BLaER1 treated with 17β-estradiol and CSF1 and Interleukin-3, amounts not matched to agents 10 nM and 100 nM (cell line): ENCODE measurements at regions not wholly inside any gene's neighbourhood (a gene's known extent, or its start where the extent isn't known, plus 50 kb on each side); places are given as distances from the start of the nearest gene placed in this dataset.
A peak's percentile ranks its signal among the peaks of the same experiment; 100 is the strongest.

Experiments used
- H3K27ac ChIP-seq, 11 experiments: shearing (Covaris generic); formaldehyde crosslinking; 2 replicates each; pipeline ENCODE4 v1.8.1; 2022
- H3K27me3 ChIP-seq, 11 experiments: shearing (Covaris generic); formaldehyde crosslinking; 2 replicates each; pipeline ENCODE4 v1.8.1; 2022
- H3K36me3 ChIP-seq, 11 experiments: shearing (Covaris generic); formaldehyde crosslinking; 2 replicates each; pipeline ENCODE4 v1.8.1; 2022
- H3K4me1 ChIP-seq, 10 experiments: shearing (Covaris generic); formaldehyde crosslinking; 2 replicates each; pipeline ENCODE4 v1.8.1; 2022
- H3K4me2 ChIP-seq, 11 experiments: shearing (Covaris generic); formaldehyde crosslinking; 2 replicates each; pipeline ENCODE4 v1.8.1; 2022
- H3K4me3 ChIP-seq, 10 experiments: shearing (Covaris generic); formaldehyde crosslinking; 2 replicates each; pipeline ENCODE4 v1.8.1; 2022
- H3K9ac ChIP-seq, 11 experiments: shearing (Covaris generic); formaldehyde crosslinking; 2 replicates each; pipeline ENCODE4 v1.8.1; 2022
- H3K9me3 ChIP-seq, 11 experiments: shearing (Covaris generic); formaldehyde crosslinking; replicated peaks in 1 of 11; 2 replicates each; pipeline ENCODE4 v1.8.1; 2022
- H4K20me1 ChIP-seq, 11 experiments: shearing (Covaris generic); formaldehyde crosslinking; 2 replicates each; pipeline ENCODE4 v1.8.1; 2022
- Cebpa-rat ChIP-seq, 11 experiments: shearing (Covaris generic); IDR thresholded peaks; 2 replicates each; pipeline ENCODE4 v1.8.1; 2022

- no peaks in the 10 kb centered on the region for H3K36me3 ChIP-seq
- H4K20me1 ChIP-seq: no peaks in the 10 kb centered on the region; a peak in 1 of 22 replicates
- H3K4me3 ChIP-seq: no peak overlapping the region
- H3K4me2 ChIP-seq: no peak overlapping the region
- no peak for TF ChIP-seq Cebpa-rat (IDR thresholded peaks at IDR 0.05)
- H3K27me3 ChIP-seq: no peaks in the 10 kb centered on the region
- no peaks in the 10 kb centered on the region for H3K4me1 ChIP-seq
- no peak overlapping the region for H3K27ac ChIP-seq
- no peak overlapping the region for H3K9ac ChIP-seq
- peaks cover 0 to 9% (median 7%) of the 10 kb centered on the region in 11 experiments; a peak in 6 of 22 replicates for H3K9me3 ChIP-seq
Observed at GRCh38 chr4:175252642-175253041, 334.5 kb downstream of the ADAM29 start.

- Histone ChIP-seq H3K36me3 (no peaks in the 10 kb centered on the region), H4K20me1 (no peaks in the 10 kb centered on the region), H3K9ac (no peak overlapping the region), H3K4me1 (no peaks in the 10 kb centered on the region), H3K27me3 (no peaks in the 10 kb centered on the region), H3K4me2 (no peak overlapping the region), H3K27ac (no peak overlapping the region), H3K9me3 (peaks cover 0 to 9% (median 7%) of the 10 kb centered on the region in 11 experiments; a peak in 6 of 22 replicates), H3K4me3 (no peak overlapping the region)
- TF ChIP-seq Cebpa-rat (IDR thresholded peaks at IDR 0.05): no peak
Observed at GRCh38 chr4:175253184-175253902, 335.2 kb downstream of the ADAM29 start.

GRCh38 chr4:175263537-175263936 lies 345.4 kb downstream of the ADAM29 start:
- Histone ChIP-seq H3K4me3 (no peak overlapping the region), H3K9ac (no peak overlapping the region), H4K20me1 (no peaks in the 10 kb centered on the region), H3K4me2 (no peak overlapping the region), H3K9me3 (no peaks in the 10 kb centered on the region), H3K4me1 (no peaks in the 10 kb centered on the region), H3K27me3 (no peaks in the 10 kb centered on the region), H3K36me3 (no peaks in the 10 kb centered on the region), H3K27ac (no peak overlapping the region)
- TF ChIP-seq Cebpa-rat (IDR thresholded peaks at IDR 0.05): no peak

- H3K4me2 ChIP-seq: no peak overlapping the region
- H3K4me1 ChIP-seq: no peaks in the 10 kb centered on the region
- H4K20me1 ChIP-seq: no peaks in the 10 kb centered on the region
- H3K9me3 ChIP-seq: no peaks in the 10 kb centered on the region
- no peak overlapping the region for H3K9ac ChIP-seq
- no peak for TF ChIP-seq Cebpa-rat (IDR thresholded peaks at IDR 0.05)
- no peaks in the 10 kb centered on the region for H3K27me3 ChIP-seq
- H3K4me3 ChIP-seq: no peak overlapping the region
- H3K36me3 ChIP-seq: no peaks in the 10 kb centered on the region
- no peak overlapping the region for H3K27ac ChIP-seq
Observed at GRCh38 chr4:175271010-175271630, 353.0 kb downstream of the ADAM29 start.

DNA sequence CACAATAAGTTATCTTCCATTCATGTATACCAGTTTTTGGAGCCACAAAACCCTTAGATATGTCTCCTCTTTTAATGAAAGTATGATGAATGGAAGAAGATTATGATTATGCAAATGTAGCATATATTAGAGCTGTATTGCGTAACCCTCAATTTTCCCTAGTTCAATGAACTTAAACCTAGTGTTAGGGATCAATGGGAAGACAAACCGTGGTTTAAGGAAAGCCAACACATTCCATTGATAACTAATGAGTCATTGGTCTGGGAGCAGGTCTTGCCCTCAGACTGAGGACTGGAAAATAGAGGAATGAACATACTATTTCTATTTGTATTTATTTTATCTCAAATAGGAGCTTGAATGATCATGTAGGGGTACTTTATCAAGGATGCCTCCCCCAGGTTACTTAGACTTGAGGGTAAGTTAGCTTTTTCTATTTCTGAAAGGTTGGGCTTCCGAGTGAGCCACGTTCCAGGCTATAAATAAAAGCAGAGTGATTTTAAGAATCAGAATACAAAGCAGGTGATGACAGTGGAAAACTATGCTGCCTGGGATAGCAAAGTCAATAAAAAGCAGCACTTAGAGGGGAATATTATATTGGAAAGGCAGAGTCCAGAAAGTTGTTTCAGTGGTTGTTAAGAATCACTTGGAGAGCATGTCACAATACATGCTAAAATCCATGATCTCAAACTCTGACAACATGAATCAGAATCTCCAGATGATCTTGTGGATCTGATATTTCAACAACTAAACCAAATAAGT lies 356.0 kb downstream of the ADAM29 start:
- H3K36me3 ChIP-seq: no peaks in the 10 kb centered on the region
- no peak overlapping the region for H3K4me2 ChIP-seq
- H3K4me1 ChIP-seq: no peaks in the 10 kb centered on the region
- no peaks in the 10 kb centered on the region for H3K9me3 ChIP-seq
- no peak overlapping the region for H3K27ac ChIP-seq
- no peaks in the 10 kb centered on the region; a peak in 1 of 22 replicates for H4K20me1 ChIP-seq
- no peak overlapping the region for H3K9ac ChIP-seq
- H3K4me3 ChIP-seq: no peak overlapping the region
- TF ChIP-seq Cebpa-rat (IDR thresholded peaks at IDR 0.05): peak in 3 of 11 experiments; percentile 41 to 76 (median 59); a peak in 5 of 22 replicates
- no peaks in the 10 kb centered on the region for H3K27me3 ChIP-seq

DNA sequence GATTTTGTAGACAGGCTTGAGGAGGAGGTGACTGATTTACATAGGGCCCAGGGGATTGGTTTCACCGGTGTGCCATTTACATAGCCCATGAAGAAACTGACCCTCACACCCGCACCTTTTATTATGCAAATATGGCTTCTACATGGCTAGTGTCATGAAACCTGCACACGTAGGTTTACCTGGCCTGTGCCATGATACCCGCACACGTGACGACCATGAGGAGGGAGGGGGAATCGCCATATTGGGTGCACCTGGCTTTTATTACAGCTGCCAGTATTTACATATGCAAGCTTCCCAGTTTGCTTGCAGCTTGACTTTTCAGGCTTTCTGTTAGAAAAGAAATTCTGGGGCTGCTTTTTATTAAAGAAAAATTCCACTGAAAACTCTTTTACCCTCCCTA lies 359.7 kb downstream of the ADAM29 start:
- Histone ChIP-seq H3K27me3 (no peaks in the 10 kb centered on the region), H3K9ac (no peak overlapping the region), H4K20me1 (no peaks in the 10 kb centered on the region; a peak in 1 of 22 replicates), H3K36me3 (no peaks in the 10 kb centered on the region), H3K9me3 (no peaks in the 10 kb centered on the region), H3K4me1 (no peaks in the 10 kb centered on the region), H3K4me3 (no peak overlapping the region), H3K4me2 (no peak overlapping the region), H3K27ac (no peak overlapping the region)
- no peak for TF ChIP-seq Cebpa-rat (IDR thresholded peaks at IDR 0.05)

DNA sequence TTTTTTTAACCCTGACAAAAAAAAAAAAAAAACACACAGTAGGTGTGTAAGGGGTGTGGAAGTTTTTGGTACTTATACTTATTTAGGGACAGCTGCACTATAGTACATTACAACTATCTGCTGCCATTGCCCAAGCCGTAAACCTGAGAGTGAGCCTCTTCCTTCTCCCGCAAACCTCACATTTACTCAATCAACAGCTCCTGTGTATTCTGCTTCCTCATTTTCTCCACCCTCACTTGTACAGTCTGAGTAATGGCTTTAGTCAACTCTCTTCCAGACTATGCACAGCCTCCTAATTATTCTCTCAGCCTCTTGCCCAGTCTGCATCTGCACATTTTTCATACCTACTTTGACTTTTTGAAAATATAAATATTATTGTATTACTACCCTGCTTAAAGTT lies 362.0 kb downstream of the ADAM29 start:
- no peak overlapping the region for H3K9ac ChIP-seq
- no peak overlapping the region for H3K4me2 ChIP-seq
- H3K4me3 ChIP-seq: no peak overlapping the region
- no peak for TF ChIP-seq Cebpa-rat (IDR thresholded peaks at IDR 0.05)
- H3K9me3 ChIP-seq: no peaks in the 10 kb centered on the region
- no peak overlapping the region for H3K27ac ChIP-seq
- H3K36me3 ChIP-seq: no peaks in the 10 kb centered on the region
- no peaks in the 10 kb centered on the region; a peak in 1 of 22 replicates for H4K20me1 ChIP-seq
- no peaks in the 10 kb centered on the region for H3K4me1 ChIP-seq
- no peaks in the 10 kb centered on the region for H3K27me3 ChIP-seq

GRCh38 chr4:175281894-175282293 lies 363.7 kb downstream of the ADAM29 start:
- Histone ChIP-seq H3K9me3 (no peaks in the 10 kb centered on the region), H3K36me3 (no peaks in the 10 kb centered on the region), H3K4me2 (no peak overlapping the region), H3K4me3 (no peak overlapping the region), H3K4me1 (no peaks in the 10 kb centered on the region), H4K20me1 (no peaks in the 10 kb centered on the region; a peak in 1 of 22 replicates), H3K27ac (no peak overlapping the region), H3K27me3 (no peaks in the 10 kb centered on the region), H3K9ac (no peak overlapping the region)
- TF ChIP-seq Cebpa-rat (IDR thresholded peaks at IDR 0.05): no peak

DNA sequence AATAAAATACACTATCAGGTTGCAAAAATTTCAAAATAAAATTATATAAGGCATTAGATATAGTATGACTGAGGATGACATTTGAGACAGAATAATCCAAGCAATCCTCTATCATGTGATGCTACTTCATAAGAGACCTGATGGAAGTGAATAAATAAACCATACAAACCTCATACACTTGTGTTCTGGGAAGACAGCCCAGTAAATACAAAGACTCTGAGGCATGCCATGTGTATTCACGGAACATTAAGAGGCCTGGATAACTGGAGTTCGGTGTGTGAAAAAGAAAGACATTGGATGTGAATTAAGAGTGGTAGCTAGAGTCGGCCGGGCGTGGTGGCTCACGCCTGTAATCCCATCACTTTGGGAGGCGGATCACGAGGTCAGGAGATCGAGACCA lies 364.2 kb downstream of the ADAM29 start:
- no peak for TF ChIP-seq Cebpa-rat (IDR thresholded peaks at IDR 0.05)
- H3K27me3 ChIP-seq: no peaks in the 10 kb centered on the region
- H3K36me3 ChIP-seq: no peaks in the 10 kb centered on the region

More for the DNA sequence above, 364.2 kb downstream of the ADAM29 start:
- Histone ChIP-seq H3K27ac (no peak overlapping the region), H3K4me2 (no peak overlapping the region), H4K20me1 (no peaks in the 10 kb centered on the region; a peak in 1 of 22 replicates), H3K9me3 (no peaks in the 10 kb centered on the region), H3K4me1 (no peaks in the 10 kb centered on the region), H3K9ac (no peak overlapping the region), H3K4me3 (no peak overlapping the region)
